A549 (cell line): ENCODE measurements at regions not wholly inside any gene's neighbourhood (a gene's known extent, or its start where the extent isn't known, plus 50 kb on each side); places are given as distances from the start of the nearest gene placed in this dataset.

Experiments
- ATAC-seq, 2 experiments: fragments of 200-7000 bp in 1 of 2; fragments of >200 bp in 1 of 2; cut with Nextera tagmentation in 1 of 2; cut with Tn5 transposase in 1 of 2; 3 replicates each; pipeline versions ENCODE4 v1.8.0 to v1.9.1; 2018 to 2020; ENCODE audit warnings: mild to moderate bottlenecking in 1 of 2, moderate library complexity in 1 of 2
- CTCF ChIA-PET: fragments of 300-600 bp; sonication (Branson Sonifier 250); formaldehyde crosslinking; extraction: SDS; loops from one replicate; lab custom pipeline; 2021; ENCODE audit warnings: antibody characterized with exemption, inconsistent platforms; lab: Yijun Ruan, JAX
- POLR2A ChIA-PET: fragments of 350-600 bp; formaldehyde crosslinking; extraction: SDS; loops from one replicate; lab custom pipeline; 2021; ENCODE audit warnings: antibody characterized with exemption, inconsistent platforms; lab: Yijun Ruan, JAX
- DNase-seq, 2 experiments: peaks; one replicate each; pipeline versions ENCODE4 v3.0.0 to v3.0.0-alpha.2; 2011 to 2016; ENCODE audit warnings: low read depth in 1 of 2, low spot score in 1 of 2
- FAIRE-seq: peaks from 2 replicates; lab custom pipeline; 2011; peaks lifted over from hg19 to GRCh38; lab: Jason Lieb, UNC
- H3K27ac ChIP-seq, 2 experiments: fragments of >200 bp; sonication (Bioruptor Twin); formaldehyde crosslinking; 3 replicates each; pipeline ENCODE4 v1.5.1; 2016 to 2017
- H3K4me1 ChIP-seq: fragments of >200 bp; sonication (Bioruptor Twin); formaldehyde crosslinking; 3 replicates; pipeline ENCODE4 v1.6.1; 2016
- H3K4me2 ChIP-seq: fragments of >200 bp; sonication (Bioruptor Twin); formaldehyde crosslinking; 3 replicates; pipeline ENCODE4 v1.6.1; 2016
- H3K4me3 ChIP-seq: fragments of >200 bp; sonication (Bioruptor Twin); formaldehyde crosslinking; 3 replicates; pipeline ENCODE4 v1.5.1; 2016
- H3K9me3 ChIP-seq: fragments of >200 bp; sonication (Bioruptor Twin); formaldehyde crosslinking; 3 replicates; pipeline ENCODE4 v1.6.1; 2016
- ATOH8 ChIP-seq: fragments of 250-450 bp; sonication (Bioruptor Pico); IDR thresholded peaks from 2 replicates; pipeline ENCODE4 v1.5.0; 2020; ENCODE audit warnings: low read depth, mild to moderate bottlenecking, moderate library complexity
- BCL3 ChIP-seq: fragments of >200 bp; sonication (Bioruptor Twin); formaldehyde crosslinking; IDR thresholded peaks from 3 replicates; pipeline ENCODE4 v1.6.1; 2016
- E2F6 ChIP-seq: IDR thresholded peaks from 2 replicates; pipeline ENCODE4 v1.6.1; 2012; ENCODE audit warnings: low read depth, borderline replicate concordance
- ELK1 ChIP-seq: fragments of 150-350 bp; IDR thresholded peaks from 2 replicates; pipeline ENCODE4 v1.6.1; 2014; ENCODE audit warnings: low read depth, mild to moderate bottlenecking, low read length
- EP300 ChIP-seq, 2 experiments: fragments of >200 bp; sonication (Bioruptor Twin); formaldehyde crosslinking; IDR thresholded peaks; 2 replicates in 1 of 2; 3 replicates in 1 of 2; pipeline ENCODE4 v1.6.1; 2016 to 2017
- ESRRA ChIP-seq: fragments of 150-350 bp; IDR thresholded peaks from 2 replicates; pipeline ENCODE4 v1.6.1; 2014; ENCODE audit warnings: mild to moderate bottlenecking, low read length, borderline replicate concordance
- FOSL2 ChIP-seq, 2 experiments: fragments of 450-650 bp in 1 of 2; fragments of >200 bp in 1 of 2; sonication (Bioruptor Twin) in 1 of 2; formaldehyde crosslinking; IDR thresholded peaks; 2 replicates each; pipeline versions ENCODE4 v1.5.0 to v1.6.1; 2016 to 2020; ENCODE audit warnings: mild to moderate bottlenecking in 1 of 2, moderate library complexity in 1 of 2
- GATA3 ChIP-seq: IDR thresholded peaks from 2 replicates; pipeline ENCODE4 v1.6.1; 2012; ENCODE audit warnings: borderline replicate concordance
- HES2 ChIP-seq: fragments of >200 bp; sonication (Bioruptor Twin); formaldehyde crosslinking; IDR thresholded peaks from 2 replicates; pipeline ENCODE4 v1.6.1; 2016
- HEYL ChIP-seq: fragments of 250-450 bp; sonication (Bioruptor Pico); IDR thresholded peaks from 2 replicates; pipeline ENCODE4 v1.8.0; 2021; ENCODE audit warnings: mild to moderate bottlenecking, moderate library complexity
- HMGXB4 ChIP-seq: fragments of 250-450 bp; sonication (Bioruptor Pico); IDR thresholded peaks from 2 replicates; pipeline ENCODE4 v1.5.0; 2021; ENCODE audit warnings: mild to moderate bottlenecking, moderate library complexity, borderline replicate concordance
- HOXB5 ChIP-seq: fragments of 250-450 bp; sonication (Bioruptor Pico); IDR thresholded peaks from 2 replicates; pipeline ENCODE4 v1.5.0; 2020; ENCODE audit warnings: mild to moderate bottlenecking, moderate library complexity
- JUNB ChIP-seq: fragments of >200 bp; sonication (Bioruptor Twin); formaldehyde crosslinking; IDR thresholded peaks from 2 replicates; pipeline ENCODE4 v1.6.1; 2016
- KDM5A ChIP-seq: fragments of 200-600 bp; sonication (generic); IDR thresholded peaks from 2 replicates; pipeline ENCODE4 v1.6.1; 2016; ENCODE audit warnings: antibody characterized with exemption, mild to moderate bottlenecking
- MAX ChIP-seq: IDR thresholded peaks from 2 replicates; pipeline ENCODE4 v1.6.1; 2012
- NFE2L2 ChIP-seq: fragments of 150-350 bp; conservative IDR thresholded peaks from 2 replicates; pipeline ENCODE4 v1.6.1; 2014; ENCODE audit warnings: low read length
- NPAS2 ChIP-seq: fragments of 250-450 bp; sonication (Bioruptor Pico); IDR thresholded peaks from 2 replicates; pipeline ENCODE4 v1.8.0; 2022; ENCODE audit warnings: mild to moderate bottlenecking, moderate library complexity, borderline replicate concordance
- PBX3 ChIP-seq: IDR thresholded peaks from 2 replicates; pipeline ENCODE4 v1.6.1; 2012
- POLR2A ChIP-seq: IDR thresholded peaks from 2 replicates; pipeline ENCODE4 v1.6.1; 2012; ENCODE audit warnings: mild to moderate bottlenecking, low read length
- POLR2AphosphoS2 ChIP-seq: conservative IDR thresholded peaks from 2 replicates; pipeline ENCODE4 v1.6.1; 2012; ENCODE audit warnings: low read length, improper control_type of control experiment, inconsistent platforms
- RARB ChIP-seq: fragments of 250-450 bp; sonication (Bioruptor Pico); IDR thresholded peaks from 2 replicates; pipeline ENCODE4 v1.8.0; 2021; ENCODE audit warnings: mild to moderate bottlenecking, moderate library complexity
- RFX5 ChIP-seq: fragments of 450-650 bp; IDR thresholded peaks from 2 replicates; pipeline ENCODE4 v1.7.1; 2014; ENCODE audit warnings: antibody characterized with exemption, mild to moderate bottlenecking, moderate library complexity
- RNF2 ChIP-seq: fragments of 200-600 bp; sonication (generic); IDR thresholded peaks from 2 replicates; pipeline ENCODE4 v1.6.1; 2016; ENCODE audit warnings: low read depth, mild to moderate bottlenecking, antibody characterized with exemption, moderate library complexity, borderline replicate concordance
- SMC3 ChIP-seq: fragments of >200 bp; sonication (Bioruptor Twin); formaldehyde crosslinking; IDR thresholded peaks from 3 replicates; pipeline ENCODE4 v1.6.1; 2018; ENCODE audit warnings: inconsistent platforms
- SREBF2 ChIP-seq: fragments of 450-650 bp; IDR thresholded peaks from 2 replicates; pipeline ENCODE4 v1.6.1; 2014; ENCODE audit warnings: mild to moderate bottlenecking, moderate library complexity
- TP53 ChIP-seq: fragments of 250-450 bp; sonication (Bioruptor Pico); IDR thresholded peaks from 2 replicates; pipeline ENCODE4 v1.5.0; 2021; ENCODE audit warnings: mild to moderate bottlenecking, moderate library complexity
- ZFP36 ChIP-seq: fragments of 450-650 bp; IDR thresholded peaks from 2 replicates; pipeline ENCODE4 v1.6.1; 2014; ENCODE audit warnings: borderline replicate concordance; ENCODE audit not compliant: partially characterized antibody
- WGBS: methylation state at CpG from one replicate; pipeline ENCODE4 v1.1.6; 2017; ENCODE audit errors: missing lambda C conversion rate; 5-methylcytosine and 5-hydroxymethylcytosine counted together

GRCh38 chr21:20703112-20703767 is 295.0 kb upstream of the NCAM2 start:
- H3K9me3 ChIP-seq: no peaks in the 10 kb centered on the region
- DNase-seq (no peak), FAIRE-seq (no peak), ATAC-seq (no peak)
- H3K27ac ChIP-seq: no peak overlapping the region
- ChIA-PET CTCF (no interaction called here), POLR2A (no interaction called here)
- no peak for TF ChIP-seq POLR2AphosphoS2
- no peak for TF ChIP-seq JUNB
- no peak for TF ChIP-seq SREBF2
- no peak for TF ChIP-seq BCL3
- no peak for TF ChIP-seq RFX5
- TF ChIP-seq ATOH8 (CRISPR knock-in tag): no peak
- no peak for TF ChIP-seq HMGXB4 (CRISPR knock-in tag)
- no peak for TF ChIP-seq RNF2
- TF ChIP-seq FOSL2 (IDR thresholded peaks at IDR 0.05): no peak
- no peak for TF ChIP-seq FOSL2 (CRISPR knock-in tag; IDR thresholded peaks at IDR 0.05)
- TF ChIP-seq ESRRA: no peak
- no peak for TF ChIP-seq HOXB5 (CRISPR knock-in tag)
- no peak for TF ChIP-seq POLR2A
- no peak for TF ChIP-seq HEYL (CRISPR knock-in tag)
- TF ChIP-seq NPAS2: no peak
- TF ChIP-seq PBX3: no peak
- TF ChIP-seq GATA3: no peak
- TF ChIP-seq TP53 (CRISPR knock-in tag): no peak
- no peak for TF ChIP-seq NFE2L2
- no peak for TF ChIP-seq E2F6
- no peak for TF ChIP-seq EP300 (IDR thresholded peaks at IDR 0.05)
- no peaks in the 10 kb centered on the region for H3K4me1 ChIP-seq
- no peak overlapping the region for H3K4me3 ChIP-seq
- no peak overlapping the region for H3K4me2 ChIP-seq
- WGBS: 20% methylated on average over 4 of the region's 4 CpGs

GRCh38 chr21:20720623-20721022 is 277.6 kb upstream of the NCAM2 start:
- FAIRE-seq (no peak), DNase-seq (no peak), ATAC-seq (no peak)
- H3K4me3 ChIP-seq: no peak overlapping the region
- no peak overlapping the region for H3K27ac ChIP-seq
- TF ChIP-seq SMC3 (no peak), ELK1 (no peak), ATOH8 (CRISPR knock-in tag) (no peak), KDM5A (no peak), RARB (CRISPR knock-in tag) (no peak), ZFP36 (no peak), MAX (no peak), HES2 (no peak)
- no peaks in the 10 kb centered on the region for H3K9me3 ChIP-seq
- CTCF ChIA-PET: no interaction called here
- H3K4me2 ChIP-seq: no peak overlapping the region
- POLR2A ChIA-PET: no interaction called here
- 0% methylated on average over 2 of the region's 2 CpGs for WGBS
- H3K4me1 ChIP-seq: no peaks in the 10 kb centered on the region
